GM19193 (cell line): ENCODE measurements at regions not wholly inside any gene's neighbourhood (a gene's known extent, or its start where the extent isn't known, plus 50 kb on each side); places are given as distances from the start of the nearest gene placed in this dataset.

Experiments used
- POLR2A ChIP-seq: IDR thresholded peaks from 4 replicates; pipeline ENCODE4 v1.6.1; 2011; ENCODE audit not compliant: insufficient read depth, insufficient read length; ENCODE audit errors: extremely low read depth

- no peak for TF ChIP-seq POLR2A
Observed at GRCh38 chr6:156601152-156602065, 175.8 kb upstream of the ARID1B start.

DNA sequence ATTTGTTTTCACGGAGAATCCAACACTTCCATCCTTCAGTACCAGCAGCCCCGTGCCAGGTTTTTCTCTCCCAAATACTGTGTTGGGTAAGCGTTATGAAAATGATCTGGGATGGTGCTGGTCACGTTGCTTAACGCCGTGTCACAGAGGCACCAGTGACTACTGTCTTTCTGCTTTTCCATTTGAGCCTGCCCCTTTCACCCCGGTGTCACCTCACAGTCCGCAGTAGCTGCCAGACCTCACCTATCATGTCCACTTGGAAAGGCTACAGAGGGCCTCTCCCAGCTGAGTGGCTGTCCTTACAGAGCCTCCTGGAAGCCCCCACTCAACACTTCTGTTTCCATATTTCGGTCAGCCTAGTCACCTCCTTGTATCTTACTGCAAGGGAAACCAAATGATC is 176.5 kb upstream of the ARID1B start:
- no peak for TF ChIP-seq POLR2A

GRCh38 chr6:156599978-156600590 is 177.1 kb upstream of the ARID1B start:
- no peak for TF ChIP-seq POLR2A

GRCh38 chr6:156599366-156599765 is 177.8 kb upstream of the ARID1B start:
- no peak for TF ChIP-seq POLR2A

GRCh38 chr6:156598855-156599180 is 178.4 kb upstream of the ARID1B start:
- TF ChIP-seq POLR2A: no peak

GRCh38 chr6:156598071-156598854 is 178.9 kb upstream of the ARID1B start:
- TF ChIP-seq POLR2A: no peak

DNA sequence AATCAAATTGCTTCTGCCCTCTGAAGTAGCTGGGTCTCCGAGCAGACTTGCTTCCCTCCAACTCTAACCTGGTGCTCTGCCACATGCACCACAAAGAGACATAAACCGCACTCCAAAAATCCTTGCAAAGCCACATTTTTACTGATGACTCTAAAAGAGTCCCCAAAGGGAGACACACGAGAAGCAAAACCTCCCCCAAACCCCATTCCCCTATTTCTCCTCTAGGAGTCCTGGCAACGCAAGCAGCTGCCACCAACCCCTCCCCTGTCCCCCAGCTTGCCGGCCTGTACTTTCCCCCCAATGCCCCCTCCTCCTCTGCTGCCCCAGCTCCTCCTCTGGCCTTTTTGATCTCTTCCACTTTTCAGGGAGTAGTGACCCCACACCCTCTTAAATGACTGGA is 180.1 kb upstream of the ARID1B start:
- no peak for TF ChIP-seq POLR2A

- TF ChIP-seq POLR2A: no peak
Observed at GRCh38 chr6:156595476-156595875, 181.7 kb upstream of the ARID1B start.

DNA sequence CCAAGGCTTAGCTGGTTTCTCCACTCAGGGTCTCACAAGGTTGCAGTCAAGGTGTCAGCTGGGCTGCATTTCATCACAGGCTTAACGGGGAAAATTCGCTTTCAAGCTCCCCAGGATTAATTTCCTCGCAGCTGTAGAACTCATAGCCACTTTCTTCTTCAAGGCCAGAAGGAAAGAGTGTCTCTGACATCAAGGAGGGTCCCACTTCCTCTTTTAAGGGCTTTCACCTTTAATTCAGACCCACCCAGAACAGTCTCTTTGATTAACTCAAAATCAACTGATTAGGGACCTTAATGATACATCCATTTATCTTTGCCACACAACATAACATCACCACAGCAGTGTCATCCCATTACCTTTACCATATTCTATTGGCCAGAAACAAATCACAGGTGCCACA is 183.3 kb upstream of the ARID1B start:
- no peak for TF ChIP-seq POLR2A

- TF ChIP-seq POLR2A: no peak
Observed at GRCh38 chr6:156593127-156593526, 184.1 kb upstream of the ARID1B start.

GRCh38 chr6:156590482-156590881 is 186.7 kb upstream of the ARID1B start:
- no peak for TF ChIP-seq POLR2A

GRCh38 chr6:156589281-156589680 is 187.9 kb upstream of the ARID1B start:
- TF ChIP-seq POLR2A: no peak

- no peak for TF ChIP-seq POLR2A
Observed at GRCh38 chr6:156587751-156588301, 189.4 kb upstream of the ARID1B start.

- no peak for TF ChIP-seq POLR2A
Observed at GRCh38 chr6:156587071-156587470, 190.1 kb upstream of the ARID1B start.

GRCh38 chr6:156585859-156586258 is 191.3 kb upstream of the ARID1B start:
- TF ChIP-seq POLR2A: no peak
